ENCODE measurements at regions not wholly inside any gene's neighbourhood (a gene's known extent, or its start where the extent isn't known, plus 50 kb on each side); places are given as distances from the start of the nearest gene placed in this dataset.

DNA sequence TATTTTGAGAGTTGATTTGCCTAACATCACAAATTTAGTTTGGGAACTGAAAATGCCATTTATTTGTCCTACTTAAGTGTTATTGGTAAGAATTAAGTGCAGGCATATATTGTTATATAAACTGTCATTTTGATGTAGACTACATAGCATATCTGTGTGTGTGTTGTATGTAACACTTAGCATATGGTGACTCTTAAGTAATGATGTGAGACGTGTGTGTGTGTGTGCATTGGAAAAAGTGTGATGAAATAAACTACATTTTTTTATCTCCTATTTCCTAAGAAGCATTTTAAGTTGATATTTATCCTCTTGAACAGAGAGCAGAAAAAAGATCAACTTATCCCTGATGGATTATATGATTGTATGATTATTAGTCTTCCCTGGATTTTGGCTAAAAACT, 588.2 kb upstream of the SUCLG2 start:
- TF ChIP-seq, protein P1, sequence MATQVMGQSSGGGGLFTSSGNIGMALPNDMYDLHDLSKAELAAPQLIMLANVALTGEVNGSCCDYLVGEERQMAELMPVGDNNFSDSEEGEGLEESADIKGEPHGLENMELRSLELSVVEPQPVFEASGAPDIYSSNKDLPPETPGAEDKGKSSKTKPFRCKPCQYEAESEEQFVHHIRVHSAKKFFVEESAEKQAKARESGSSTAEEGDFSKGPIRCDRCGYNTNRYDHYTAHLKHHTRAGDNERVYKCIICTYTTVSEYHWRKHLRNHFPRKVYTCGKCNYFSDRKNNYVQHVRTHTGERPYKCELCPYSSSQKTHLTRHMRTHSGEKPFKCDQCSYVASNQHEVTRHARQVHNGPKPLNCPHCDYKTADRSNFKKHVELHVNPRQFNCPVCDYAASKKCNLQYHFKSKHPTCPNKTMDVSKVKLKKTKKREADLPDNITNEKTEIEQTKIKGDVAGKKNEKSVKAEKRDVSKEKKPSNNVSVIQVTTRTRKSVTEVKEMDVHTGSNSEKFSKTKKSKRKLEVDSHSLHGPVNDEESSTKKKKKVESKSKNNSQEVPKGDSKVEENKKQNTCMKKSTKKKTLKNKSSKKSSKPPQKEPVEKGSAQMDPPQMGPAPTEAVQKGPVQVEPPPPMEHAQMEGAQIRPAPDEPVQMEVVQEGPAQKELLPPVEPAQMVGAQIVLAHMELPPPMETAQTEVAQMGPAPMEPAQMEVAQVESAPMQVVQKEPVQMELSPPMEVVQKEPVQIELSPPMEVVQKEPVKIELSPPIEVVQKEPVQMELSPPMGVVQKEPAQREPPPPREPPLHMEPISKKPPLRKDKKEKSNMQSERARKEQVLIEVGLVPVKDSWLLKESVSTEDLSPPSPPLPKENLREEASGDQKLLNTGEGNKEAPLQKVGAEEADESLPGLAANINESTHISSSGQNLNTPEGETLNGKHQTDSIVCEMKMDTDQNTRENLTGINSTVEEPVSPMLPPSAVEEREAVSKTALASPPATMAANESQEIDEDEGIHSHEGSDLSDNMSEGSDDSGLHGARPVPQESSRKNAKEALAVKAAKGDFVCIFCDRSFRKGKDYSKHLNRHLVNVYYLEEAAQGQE (IDR thresholded peaks at IDR 0.05; ENCODE audit: insufficient read depth in 1 of 2, low read depth in 2 of 2, low read length in 2 of 2): no peak
- no peak for TF ChIP-seq TAF1 (IDR thresholded peaks at IDR 0.05; ENCODE audit: borderline replicate concordance, insufficient read depth, low read length)
- TF ChIP-seq POLR2AphosphoS5 (IDR thresholded peaks at IDR 0.05; ENCODE audit: low read depth, low read length): no peak
- TF ChIP-seq SIN3A (IDR thresholded peaks at IDR 0.05; ENCODE audit: borderline replicate concordance, insufficient read depth, low read length): no peak
